Esophagus mucosa (tissue), 1 donor: ENCODE measurements at regions not wholly inside any gene's neighbourhood (a gene's known extent, or its start where the extent isn't known, plus 50 kb on each side); places are given as distances from the start of the nearest gene placed in this dataset.

Source experiments
- ATAC-seq: fragments of 200-7000 bp; cut with Tn5 transposase; one replicate; pipeline ENCODE4 v1.9.1; 2020
- donor health status: DM: yes; HTN: yes; CAD: no.

DNA sequence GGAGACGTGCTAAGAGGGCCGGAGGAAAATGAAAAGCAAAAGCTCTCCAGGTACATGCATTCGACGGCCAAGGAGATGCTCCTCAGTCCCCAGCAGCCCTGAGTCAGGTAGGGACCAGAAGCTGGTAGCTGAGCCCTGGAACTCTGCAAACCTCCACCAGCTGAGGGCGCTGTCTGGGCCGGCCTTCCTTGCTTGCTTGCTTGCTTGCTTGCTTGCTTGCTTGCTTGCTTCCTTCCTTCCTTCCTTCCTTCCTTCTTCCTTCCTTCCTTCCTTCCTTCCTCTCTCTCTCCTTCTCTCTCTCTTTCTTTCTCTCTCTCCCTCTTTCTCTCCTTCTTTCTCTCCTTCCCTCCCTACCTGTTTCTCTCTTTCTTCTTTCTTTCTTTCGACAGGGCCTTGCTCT, 94.6 kb upstream of the RASGRF1 start:
- no peak for ATAC-seq

DNA sequence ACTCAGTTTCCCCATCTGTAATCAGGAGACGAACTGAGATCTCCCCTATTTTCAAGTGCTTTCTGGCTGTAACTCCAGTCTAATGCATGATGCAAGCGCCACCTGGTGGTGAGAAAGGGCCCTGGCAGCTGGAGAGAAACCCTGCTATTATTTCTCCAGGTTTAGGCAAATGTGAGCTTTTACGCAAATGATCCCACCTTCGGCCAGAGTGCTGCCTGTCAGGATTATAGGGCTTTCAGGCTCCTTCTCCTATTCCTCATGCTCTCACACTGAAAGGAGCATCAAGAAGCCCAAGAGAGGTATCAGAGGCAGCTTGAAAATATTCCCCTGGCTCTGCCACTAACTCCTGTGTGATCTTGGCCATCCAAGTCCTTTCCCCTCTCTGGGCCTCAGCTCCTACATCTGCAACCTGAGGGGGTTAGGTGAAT, 93.9 kb upstream of the RASGRF1 start:
- peak; percentile 44 for ATAC-seq

GRCh38 chr15:79180318-79180717, 89.7 kb upstream of the RASGRF1 start:
- no peak for ATAC-seq

DNA sequence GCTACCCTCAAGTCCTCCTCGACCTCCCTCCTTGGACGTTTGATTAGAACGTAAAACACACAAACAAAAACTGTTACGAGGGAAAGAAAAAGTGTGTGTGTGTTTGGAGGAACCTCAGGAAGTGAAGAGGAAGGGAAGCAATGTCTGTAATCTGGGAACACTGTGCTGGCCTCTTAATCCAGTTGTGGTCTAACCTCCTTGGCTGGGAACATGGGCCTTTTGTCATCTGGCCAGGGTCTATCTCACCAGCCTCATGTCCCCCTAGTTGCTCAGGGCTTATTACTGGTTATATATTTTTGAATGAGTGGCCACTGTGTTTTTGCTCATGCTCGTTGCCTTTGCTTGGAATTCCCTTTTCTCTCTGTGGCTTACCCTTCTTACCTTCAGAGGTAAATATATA, 89.0 kb upstream of the RASGRF1 start:
- no peak for ATAC-seq

GRCh38 chr15:79179108-79179561, 88.6 kb upstream of the RASGRF1 start:
- no peak for ATAC-seq

DNA sequence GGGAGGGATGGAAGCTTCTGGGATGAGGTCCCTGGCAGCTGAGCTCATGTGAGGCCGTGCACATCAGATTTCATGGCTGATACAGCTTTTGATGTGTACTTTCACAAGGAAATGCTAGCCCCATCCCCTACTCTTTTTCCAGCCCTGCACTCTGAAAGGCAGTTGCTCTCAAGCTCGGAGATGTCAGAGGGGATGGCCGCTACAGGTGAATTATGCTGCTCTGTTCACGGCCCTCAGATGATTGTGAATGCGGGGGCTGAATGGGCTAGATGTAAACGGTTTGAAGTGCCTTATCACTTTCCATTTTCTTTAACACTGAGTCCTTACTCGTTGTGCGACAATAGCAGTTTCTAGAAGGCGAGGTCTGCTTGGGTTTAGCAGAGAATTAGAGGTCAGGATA, 88.0 kb upstream of the RASGRF1 start:
- no peak for ATAC-seq

DNA sequence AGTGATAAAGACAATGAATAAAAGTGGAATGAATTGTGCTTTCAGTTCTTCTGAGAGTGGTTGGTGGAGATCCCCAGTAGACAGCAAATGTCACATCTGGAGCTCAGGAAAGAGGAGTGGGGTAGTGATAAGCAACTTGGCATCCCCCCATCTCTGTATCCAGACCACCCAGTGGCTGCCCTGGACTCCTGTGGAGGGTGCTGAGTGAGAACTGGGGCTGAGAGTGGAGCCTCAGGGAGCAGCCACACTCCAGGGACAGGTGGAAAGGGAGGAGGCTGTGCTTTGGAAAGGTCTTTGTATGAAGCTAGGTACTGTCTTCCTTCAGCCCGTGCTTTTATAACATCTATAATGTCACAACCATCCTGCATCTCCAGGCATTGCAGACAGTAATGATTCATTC, 85.6 kb upstream of the RASGRF1 start:
- ATAC-seq, result no peak

DNA sequence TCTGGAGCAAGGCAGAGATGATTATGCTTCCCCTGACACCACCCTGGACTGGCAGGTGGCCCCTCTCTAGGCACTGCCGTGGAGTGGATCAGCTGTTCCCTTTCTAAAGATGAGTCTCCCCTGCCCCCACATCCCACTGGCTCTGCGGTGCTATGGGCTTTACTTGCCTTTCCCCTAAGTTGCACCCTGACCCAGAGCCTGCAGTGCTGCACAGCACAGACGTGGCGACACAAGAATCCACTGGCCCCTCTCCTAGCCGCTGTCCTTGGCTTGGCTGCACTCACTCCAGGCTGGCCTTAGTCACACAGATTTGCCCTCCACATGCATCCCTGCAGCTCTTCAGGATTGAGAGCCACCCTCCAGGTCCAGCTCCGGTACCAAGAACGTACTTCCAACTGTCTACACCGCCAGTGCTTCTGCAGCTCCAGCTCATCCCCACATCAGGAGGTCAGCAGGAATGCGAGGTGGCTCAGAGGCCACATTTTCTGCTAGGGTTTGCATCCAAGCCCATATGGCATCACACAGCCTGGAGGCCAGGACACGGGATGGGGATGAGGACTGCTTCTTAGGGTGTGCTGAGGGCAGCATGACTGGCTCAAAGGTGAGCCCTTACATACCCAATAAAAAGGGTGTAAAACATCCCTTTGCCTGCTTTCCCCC, 82.4 kb upstream of the RASGRF1 start:
- no peak for ATAC-seq

- ATAC-seq, result no peak
These were observed 81.5 kb upstream of the RASGRF1 start for GRCh38 chr15:79172032-79172481.

DNA sequence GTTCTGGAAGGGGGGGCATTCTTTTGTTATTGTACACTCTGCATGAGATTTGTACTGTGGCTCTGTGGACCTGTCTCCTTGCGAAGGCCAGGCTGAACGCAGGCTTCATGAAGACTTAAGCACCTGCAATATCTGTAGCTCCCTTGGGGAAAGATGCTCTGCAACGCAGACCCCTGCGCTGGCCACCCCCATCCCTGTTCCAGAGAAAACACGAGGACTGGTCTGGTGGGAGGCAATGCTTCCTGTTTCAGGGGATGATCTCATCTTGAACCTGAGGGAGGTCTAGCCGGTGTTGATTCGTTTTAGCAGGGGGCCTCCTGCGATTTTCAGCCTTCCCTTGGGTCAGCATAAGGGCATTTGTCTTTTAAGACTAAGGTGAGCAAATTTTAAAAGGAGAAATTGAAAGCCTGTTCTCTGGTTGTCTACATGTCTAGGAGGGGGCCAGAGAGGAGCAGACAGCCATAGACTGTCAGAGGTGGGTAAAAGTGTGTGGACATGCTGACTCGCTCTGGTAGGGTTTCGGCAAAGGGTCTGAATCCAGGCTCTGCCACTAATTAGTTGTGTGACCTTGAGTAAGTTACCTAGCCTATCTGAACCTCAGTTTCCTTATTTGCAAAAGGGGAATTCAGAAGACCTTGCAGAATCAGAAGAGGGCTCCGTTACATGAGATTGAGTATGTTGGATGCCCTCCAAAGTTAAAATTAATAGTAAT, 80.9 kb upstream of the RASGRF1 start:
- ATAC-seq, result no peak

DNA sequence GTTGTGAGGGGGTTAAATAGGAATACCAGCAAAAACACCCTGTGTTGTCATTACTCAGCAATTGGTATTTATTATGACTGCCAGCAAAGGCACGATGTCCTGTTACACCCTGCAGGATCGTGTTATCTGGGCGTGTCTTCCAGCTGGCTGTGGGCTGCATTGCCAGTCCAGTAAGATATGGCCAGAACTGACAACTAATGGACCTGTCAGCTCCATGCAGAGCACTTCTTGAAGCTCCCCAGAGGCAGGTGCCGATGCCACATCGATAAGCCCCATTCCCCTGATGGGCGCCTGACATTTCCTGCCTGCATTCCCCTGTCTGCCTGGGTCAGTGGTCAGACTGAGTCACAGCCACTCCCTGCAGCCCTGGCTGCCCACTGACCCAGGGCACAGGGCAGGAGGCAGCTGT, 79.7 kb upstream of the RASGRF1 start:
- no peak for ATAC-seq

DNA sequence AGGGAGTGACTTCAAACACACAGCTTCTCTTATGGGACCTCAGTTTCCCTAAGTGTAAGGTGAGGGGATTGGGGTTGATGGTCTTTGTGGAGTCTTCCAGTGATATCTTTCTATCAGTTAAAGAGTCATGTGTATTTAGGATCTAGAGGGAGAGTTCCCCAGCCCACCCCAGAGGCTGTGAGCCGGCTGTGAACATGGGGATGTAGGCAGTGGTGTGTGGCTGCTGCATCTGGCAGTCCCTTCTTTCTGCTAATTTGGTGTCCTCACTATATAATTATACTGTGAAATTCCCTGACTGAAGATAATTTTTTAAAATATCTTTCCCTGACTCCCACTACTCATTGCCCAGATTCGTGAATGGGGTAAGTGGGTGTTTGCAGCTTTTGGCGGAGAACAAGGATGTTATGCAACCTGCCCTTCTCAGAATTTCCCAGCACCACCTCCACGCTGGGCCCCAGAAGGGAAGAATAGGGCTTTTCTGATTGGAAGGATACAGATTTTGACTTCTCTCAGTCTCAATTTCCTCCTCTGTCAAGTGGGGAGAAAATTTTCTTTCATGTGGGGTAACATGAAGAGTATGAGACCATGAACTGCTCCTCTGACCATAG, 79.0 kb upstream of the RASGRF1 start:
- no peak for ATAC-seq

- ATAC-seq, result peak; percentile 57
These were observed 78.4 kb upstream of the RASGRF1 start for GRCh38 chr15:79168922-79169456.

GRCh38 chr15:79167776-79168175, 77.2 kb upstream of the RASGRF1 start:
- ATAC-seq, result no peak

DNA sequence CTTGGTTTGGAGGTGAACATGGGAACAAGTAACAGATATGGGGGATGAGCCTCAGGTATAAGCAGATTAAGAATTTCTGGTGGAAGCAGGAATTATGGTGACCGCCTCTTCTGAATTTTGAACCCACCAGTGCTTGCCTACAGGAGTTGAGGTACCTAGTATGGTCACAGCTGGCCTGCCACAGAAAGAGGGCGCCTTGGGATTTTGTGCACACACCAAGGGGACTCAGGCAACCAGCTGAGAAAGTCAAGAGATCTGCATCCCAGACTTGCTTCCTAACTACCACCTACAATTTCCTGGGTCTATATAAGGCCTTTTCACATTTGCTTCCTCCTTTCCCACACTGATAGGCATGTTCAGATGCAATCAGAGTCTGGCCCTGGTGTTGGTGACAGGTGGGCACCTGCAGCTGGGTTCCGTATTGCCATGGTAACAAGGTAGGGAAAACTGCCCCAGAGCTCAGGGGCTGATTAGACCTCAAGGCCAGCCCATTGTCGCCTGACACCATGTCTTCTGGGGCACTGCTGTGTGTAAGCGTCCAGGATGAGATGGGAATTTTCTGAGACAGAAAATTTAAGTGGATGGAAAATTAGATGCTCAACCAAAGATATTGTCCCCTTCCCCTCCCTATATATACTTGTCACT, 75.9 kb upstream of the RASGRF1 start:
- ATAC-seq, result no peak

DNA sequence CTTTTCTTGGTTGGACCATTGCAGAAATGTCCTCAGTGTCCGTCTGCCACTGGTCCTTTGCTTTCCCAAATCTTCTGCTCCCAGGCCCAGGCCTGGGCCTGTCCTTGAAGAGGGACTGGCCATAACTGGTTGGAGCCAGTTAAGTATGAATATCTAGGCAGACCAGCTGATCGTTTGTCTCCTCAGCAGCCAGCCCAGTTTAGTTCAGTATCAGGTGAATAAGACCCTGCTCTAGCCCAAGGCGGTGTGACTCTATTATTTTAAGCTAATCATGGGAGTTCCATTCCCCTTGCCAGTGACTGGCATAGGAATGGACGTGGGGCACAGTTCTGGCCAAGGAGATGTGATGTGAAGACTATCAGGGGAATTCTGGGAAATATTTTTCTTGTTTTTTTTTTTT, 73.9 kb upstream of the RASGRF1 start:
- no peak for ATAC-seq

GRCh38 chr15:79164043-79164442, 73.5 kb upstream of the RASGRF1 start:
- no peak for ATAC-seq

DNA sequence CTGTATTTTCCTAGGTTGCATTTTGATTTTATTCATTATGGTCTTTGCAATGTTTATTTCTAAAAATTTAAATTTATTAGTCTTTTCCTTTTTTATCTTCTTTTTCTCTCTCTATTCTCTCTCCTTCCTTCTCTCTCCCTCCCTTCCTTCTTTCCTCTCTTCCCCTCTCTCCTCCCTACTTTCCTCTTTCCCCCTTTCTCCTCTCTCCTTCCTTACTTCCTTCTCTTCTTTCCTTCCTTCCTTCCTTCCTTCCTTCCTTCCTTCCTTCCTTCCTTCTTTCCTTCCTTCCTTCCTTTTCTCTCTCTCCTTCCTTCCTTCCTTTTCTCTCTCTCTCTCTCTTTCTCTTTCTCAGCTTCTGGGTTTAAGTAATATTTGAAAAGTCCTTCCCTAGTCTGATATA, 72.8 kb upstream of the RASGRF1 start:
- no peak for ATAC-seq

- no peak for ATAC-seq
These were observed 71.4 kb upstream of the RASGRF1 start for GRCh38 chr15:79161837-79162508.

DNA sequence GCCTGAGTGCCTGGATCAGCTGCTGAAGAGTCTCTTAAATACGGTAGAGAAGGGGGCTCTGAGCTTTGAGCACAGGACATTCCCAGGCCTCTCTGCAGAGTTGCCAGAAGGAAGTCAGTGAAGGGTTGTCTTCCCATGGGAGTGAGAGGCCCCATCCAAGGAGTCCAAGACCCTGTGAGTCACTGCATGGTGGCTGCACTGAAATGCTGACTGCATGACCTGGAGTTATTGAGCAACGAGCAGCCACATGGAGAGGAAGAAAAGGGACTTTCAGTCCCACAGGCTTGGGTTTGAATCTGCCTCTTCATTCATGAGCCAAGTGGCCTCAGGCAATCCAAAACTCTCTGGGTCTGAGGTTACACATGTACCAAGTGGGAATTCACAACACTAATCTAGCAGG, 69.6 kb upstream of the RASGRF1 start:
- ATAC-seq, result no peak

- peak; percentile 44 for ATAC-seq
These were observed 67.3 kb upstream of the RASGRF1 start for GRCh38 chr15:79157631-79158592.
